Suprapubic skin (tissue), 4 donors: ENCODE measurements at regions not wholly inside any gene's neighbourhood (a gene's known extent, or its start where the extent isn't known, plus 50 kb on each side); places are given as distances from the start of the nearest gene placed in this dataset.

Source experiments
- DNase-seq, 2 donors: peaks; one replicate each; pipeline ENCODE4 v3.0.0-alpha.2; 2019; ENCODE audit warnings: low spot score in 2 of 2
- H3K27ac ChIP-seq: fragments of 200-600 bp; sonication (generic); one replicate; pipeline ENCODE4 v1.5.1; 2019
- H3K27me3 ChIP-seq: fragments of 200-600 bp; sonication (generic); one replicate; pipeline ENCODE4 v1.5.1; 2019
- H3K36me3 ChIP-seq: fragments of 200-600 bp; sonication (generic); one replicate; pipeline ENCODE4 v1.5.1; 2019
- H3K4me1 ChIP-seq: fragments of 200-600 bp; sonication (generic); one replicate; pipeline ENCODE4 v1.5.1; 2019
- H3K4me3 ChIP-seq: fragments of 200-600 bp; sonication (generic); one replicate; pipeline ENCODE4 v1.5.1; 2019; ENCODE audit warnings: mild to moderate bottlenecking
- H3K9me3 ChIP-seq: fragments of 200-600 bp; sonication (generic); one replicate; pipeline ENCODE4 v1.5.1; 2019
- CTCF ChIP-seq, 2 donors: fragments of 200-600 bp in 1 of 2; fragments of 450-650 bp in 1 of 2; sonication (generic) in 1 of 2; IDR thresholded peaks; one replicate each; pipeline ENCODE4 v1.5.1; 2016 to 2019; ENCODE audit warnings: antibody characterized with exemption in 2 of 2, mild to moderate bottlenecking in 1 of 2, moderate library complexity in 1 of 2
- EP300 ChIP-seq: sonication (generic); formaldehyde crosslinking; IDR thresholded peaks from one replicate; pipeline ENCODE4 v1.6.1; 2017; ENCODE audit warnings: antibody characterized with exemption
- POLR2A ChIP-seq, 2 donors: fragments of 450-650 bp; IDR thresholded peaks; one replicate each; pipeline ENCODE4 v1.6.1; 2017; ENCODE audit warnings: antibody characterized with exemption in 2 of 2, mild to moderate bottlenecking in 2 of 2, moderate library complexity in 2 of 2
- POLR2AphosphoS5 ChIP-seq, 3 donors: sonication (generic); formaldehyde crosslinking; IDR thresholded peaks; one replicate each; pipeline ENCODE4 v1.6.1; 2017; ENCODE audit warnings: antibody characterized with exemption in 3 of 3
- WGBS: methylation state at CpG from one replicate; pipeline ENCODE4 v1.1.5; 2018; 5-methylcytosine and 5-hydroxymethylcytosine counted together

- Histone ChIP-seq H3K4me3 (no peak overlapping the region), H3K36me3 (no peaks in the 10 kb centered on the region), H3K4me1 (no peaks in the 10 kb centered on the region), H3K27me3 (no peaks in the 10 kb centered on the region), H3K9me3 (no peaks in the 10 kb centered on the region), H3K27ac (no peak overlapping the region)
- WGBS, result 49% methylated on average over 2 of the region's 2 CpGs
- TF ChIP-seq POLR2AphosphoS5 (IDR thresholded peaks at IDR 0.05) (no peak), EP300 (no peak), CTCF (IDR thresholded peaks at IDR 0.05) (no peak), POLR2A (IDR thresholded peaks at IDR 0.05) (no peak)
- DNase-seq, result no peak
Observed at GRCh38 chr4:45004326-45004725, 278.0 kb upstream of the GNPDA2 start.

- no peak for TF ChIP-seq EP300
- TF ChIP-seq CTCF (IDR thresholded peaks at IDR 0.05), result no peak
- no peak for TF ChIP-seq POLR2AphosphoS5 (IDR thresholded peaks at IDR 0.05)
- TF ChIP-seq POLR2A (IDR thresholded peaks at IDR 0.05), result no peak
- DNase-seq, result no peak
- H3K4me1 ChIP-seq, result no peaks in the 10 kb centered on the region
- no peak overlapping the region for H3K4me3 ChIP-seq
- no peaks in the 10 kb centered on the region for H3K9me3 ChIP-seq
- no peak overlapping the region for H3K27ac ChIP-seq
- H3K36me3 ChIP-seq, result no peaks in the 10 kb centered on the region
- no peaks in the 10 kb centered on the region for H3K27me3 ChIP-seq
- 46% methylated on average over 4 of the region's 4 CpGs for WGBS
Observed at GRCh38 chr4:44996276-44996845, 270.0 kb upstream of the GNPDA2 start.

- DNase-seq, result no peak
- Histone ChIP-seq H3K27ac (no peak overlapping the region), H3K9me3 (no peaks in the 10 kb centered on the region), H3K27me3 (no peaks in the 10 kb centered on the region), H3K4me3 (no peak overlapping the region), H3K4me1 (no peaks in the 10 kb centered on the region), H3K36me3 (no peaks in the 10 kb centered on the region)
- WGBS, result 55% methylated on average over 5 of the region's 5 CpGs
- no peak for TF ChIP-seq CTCF (IDR thresholded peaks at IDR 0.05)
Observed at GRCh38 chr4:44988011-44988410, 261.7 kb upstream of the GNPDA2 start.

GRCh38 chr4:44985938-44986337, 259.6 kb upstream of the GNPDA2 start:
- Histone ChIP-seq H3K4me3 (no peak overlapping the region), H3K27me3 (no peaks in the 10 kb centered on the region), H3K27ac (no peak overlapping the region), H3K36me3 (no peaks in the 10 kb centered on the region), H3K9me3 (no peaks in the 10 kb centered on the region), H3K4me1 (no peaks in the 10 kb centered on the region)
- WGBS, result 64% methylated on average over 5 of the region's 5 CpGs
- no peak for DNase-seq
- no peak for TF ChIP-seq CTCF (IDR thresholded peaks at IDR 0.05)
- no peak for TF ChIP-seq POLR2AphosphoS5 (IDR thresholded peaks at IDR 0.05)
- no peak for TF ChIP-seq EP300
- TF ChIP-seq POLR2A (IDR thresholded peaks at IDR 0.05), result no peak

- Histone ChIP-seq H3K4me3 (no peak overlapping the region), H3K27me3 (no peaks in the 10 kb centered on the region), H3K4me1 (no peaks in the 10 kb centered on the region), H3K36me3 (no peaks in the 10 kb centered on the region), H3K9me3 (no peaks in the 10 kb centered on the region), H3K27ac (no peak overlapping the region)
- DNase-seq, result no peak
- 65% methylated on average over 2 of the region's 2 CpGs for WGBS
- TF ChIP-seq EP300 (no peak), CTCF (IDR thresholded peaks at IDR 0.05) (no peak), POLR2AphosphoS5 (IDR thresholded peaks at IDR 0.05) (no peak), POLR2A (IDR thresholded peaks at IDR 0.05) (no peak)
Observed at GRCh38 chr4:44985152-44985551, 258.8 kb upstream of the GNPDA2 start.
